ENCODE measurements at regions not wholly inside any gene's neighbourhood (a gene's known extent, or its start where the extent isn't known, plus 50 kb on each side); places are given as distances from the start of the nearest gene placed in this dataset.

- no peak overlapping the region for H3K27ac ChIP-seq
- no peak overlapping the region for H3K4me3 ChIP-seq
- WGBS, 2 donors (ENCODE audit: low coverage in 1 of 2), result 0 to 25% methylated on average over 1 of the region's 1 CpG
- TF ChIP-seq, protein P1, sequence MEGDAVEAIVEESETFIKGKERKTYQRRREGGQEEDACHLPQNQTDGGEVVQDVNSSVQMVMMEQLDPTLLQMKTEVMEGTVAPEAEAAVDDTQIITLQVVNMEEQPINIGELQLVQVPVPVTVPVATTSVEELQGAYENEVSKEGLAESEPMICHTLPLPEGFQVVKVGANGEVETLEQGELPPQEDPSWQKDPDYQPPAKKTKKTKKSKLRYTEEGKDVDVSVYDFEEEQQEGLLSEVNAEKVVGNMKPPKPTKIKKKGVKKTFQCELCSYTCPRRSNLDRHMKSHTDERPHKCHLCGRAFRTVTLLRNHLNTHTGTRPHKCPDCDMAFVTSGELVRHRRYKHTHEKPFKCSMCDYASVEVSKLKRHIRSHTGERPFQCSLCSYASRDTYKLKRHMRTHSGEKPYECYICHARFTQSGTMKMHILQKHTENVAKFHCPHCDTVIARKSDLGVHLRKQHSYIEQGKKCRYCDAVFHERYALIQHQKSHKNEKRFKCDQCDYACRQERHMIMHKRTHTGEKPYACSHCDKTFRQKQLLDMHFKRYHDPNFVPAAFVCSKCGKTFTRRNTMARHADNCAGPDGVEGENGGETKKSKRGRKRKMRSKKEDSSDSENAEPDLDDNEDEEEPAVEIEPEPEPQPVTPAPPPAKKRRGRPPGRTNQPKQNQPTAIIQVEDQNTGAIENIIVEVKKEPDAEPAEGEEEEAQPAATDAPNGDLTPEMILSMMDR (IDR thresholded peaks at IDR 0.05), result no peak
- TF ChIP-seq POLR2A (IDR thresholded peaks at IDR 0.05), result no peak
- no peak for TF ChIP-seq EP300 (IDR thresholded peaks at IDR 0.05; ENCODE audit: low read depth)
- no peak for TF ChIP-seq POLR2AphosphoS5 (IDR thresholded peaks at IDR 0.05)
- intact Hi-C loops (cut with DNase I; ENCODE audit: low total_unique reads) (no loop called here), in situ Hi-C loops (cut with MboI; ENCODE audit: low pct_ligation_motif_present in 1 of 4, low pct_unique_long_range_greater_than_20kb in 1 of 4, low sequenced_read_pairs in 3 of 4) (no loop called here)
- H3K4me1 ChIP-seq, result no peaks in the 10 kb centered on the region
- H3K27me3 ChIP-seq, result no peaks in the 10 kb centered on the region
- no peak for DNase-seq
- H3K9me3 ChIP-seq, result no peaks in the 10 kb centered on the region
- H3K36me3 ChIP-seq, result no peaks in the 10 kb centered on the region
These were observed 706.6 kb upstream of the EPHA5 start for GRCh38 chr4:66376921-66377320.

DNA sequence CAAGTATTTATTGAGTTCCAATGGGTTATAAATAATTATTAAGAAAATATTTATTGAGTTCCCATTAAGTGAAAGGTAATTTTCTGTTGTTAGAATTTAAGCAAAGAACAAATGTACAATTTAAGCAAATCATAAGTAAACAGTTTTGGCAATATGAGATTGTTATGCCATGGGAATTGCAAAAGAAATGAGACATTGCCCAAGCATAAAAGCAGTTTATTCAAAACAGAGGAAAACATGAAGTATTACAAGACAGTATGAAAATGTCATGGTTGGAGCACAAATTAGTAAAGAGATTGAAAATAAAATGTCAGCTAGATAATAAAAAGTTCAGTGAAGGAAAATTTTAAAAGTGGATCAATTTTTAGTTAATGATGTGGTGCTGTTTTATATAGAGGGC, 706.1 kb upstream of the EPHA5 start:
- no peaks in the 10 kb centered on the region for H3K27me3 ChIP-seq
- H3K27ac ChIP-seq, result no peak overlapping the region
- no peak for DNase-seq
- intact Hi-C loops (cut with DNase I; ENCODE audit: low total_unique reads), result no loop called here
- no peaks in the 10 kb centered on the region for H3K36me3 ChIP-seq
- H3K4me3 ChIP-seq, result no peak overlapping the region
- in situ Hi-C loops (cut with MboI; ENCODE audit: low pct_ligation_motif_present in 1 of 4, low pct_unique_long_range_greater_than_20kb in 1 of 4, low sequenced_read_pairs in 3 of 4), result no loop called here
- TF ChIP-seq EP300 (IDR thresholded peaks at IDR 0.05; ENCODE audit: low read depth) (no peak), POLR2A (IDR thresholded peaks at IDR 0.05) (no peak), POLR2AphosphoS5 (IDR thresholded peaks at IDR 0.05) (no peak)
- TF ChIP-seq, protein P1 (IDR thresholded peaks at IDR 0.05), result no peak
- no peaks in the 10 kb centered on the region for H3K4me1 ChIP-seq
- H3K9me3 ChIP-seq, result no peaks in the 10 kb centered on the region

GRCh38 chr4:66373268-66373667, 703.0 kb upstream of the EPHA5 start:
- intact Hi-C loops (cut with DNase I; ENCODE audit: low total_unique reads) (no loop called here), in situ Hi-C loops (cut with MboI; ENCODE audit: low pct_ligation_motif_present in 1 of 4, low pct_unique_long_range_greater_than_20kb in 1 of 4, low sequenced_read_pairs in 3 of 4) (no loop called here)
- DNase-seq, result no peak
- H3K4me1 ChIP-seq, result no peaks in the 10 kb centered on the region
- TF ChIP-seq, protein P1 (IDR thresholded peaks at IDR 0.05), result no peak
- TF ChIP-seq EP300 (IDR thresholded peaks at IDR 0.05; ENCODE audit: low read depth) (no peak), POLR2A (IDR thresholded peaks at IDR 0.05) (no peak), POLR2AphosphoS5 (IDR thresholded peaks at IDR 0.05) (no peak)
- H3K27me3 ChIP-seq, result no peaks in the 10 kb centered on the region
- no peaks in the 10 kb centered on the region for H3K36me3 ChIP-seq
- no peak overlapping the region for H3K4me3 ChIP-seq
- H3K27ac ChIP-seq, result no peak overlapping the region
- H3K9me3 ChIP-seq, result no peaks in the 10 kb centered on the region

- Histone ChIP-seq H3K27ac (no peak overlapping the region), H3K4me1 (no peaks in the 10 kb centered on the region), H3K27me3 (no peaks in the 10 kb centered on the region), H3K36me3 (no peaks in the 10 kb centered on the region), H3K4me3 (no peak overlapping the region), H3K9me3 (no peaks in the 10 kb centered on the region)
- TF ChIP-seq EP300 (IDR thresholded peaks at IDR 0.05; ENCODE audit: low read depth) (no peak), POLR2A (IDR thresholded peaks at IDR 0.05) (no peak), POLR2AphosphoS5 (IDR thresholded peaks at IDR 0.05) (no peak)
- TF ChIP-seq, protein P1 (IDR thresholded peaks at IDR 0.05), result no peak
- 87 to 89% methylated on average over 6 of the region's 6 CpGs for WGBS, 2 donors (ENCODE audit: low coverage in 1 of 2)
- no peak for DNase-seq
- intact Hi-C loops (cut with DNase I; ENCODE audit: low total_unique reads), result no loop called here
- in situ Hi-C loops (cut with MboI; ENCODE audit: low pct_ligation_motif_present in 1 of 4, low pct_unique_long_range_greater_than_20kb in 1 of 4, low sequenced_read_pairs in 3 of 4), result no loop called here
These were observed 702.4 kb upstream of the EPHA5 start for GRCh38 chr4:66372706-66373105.
